GM12891 (cell line): ENCODE measurements at regions not wholly inside any gene's neighbourhood (a gene's known extent, or its start where the extent isn't known, plus 50 kb on each side); places are given as distances from the start of the nearest gene placed in this dataset.

Experiments
- PAX5 ChIP-seq: IDR thresholded peaks from 2 replicates; pipeline ENCODE4 v1.6.1; 2011; ENCODE audit warnings: low read length, moderate library complexity, mild to moderate bottlenecking; ENCODE audit not compliant: insufficient read depth, severe bottlenecking
- POLR2A ChIP-seq: IDR thresholded peaks from 2 replicates; pipeline ENCODE4 v1.6.1; 2011; ENCODE audit warnings: low read depth, low read length, control low read depth
- POLR2AphosphoS5 ChIP-seq: IDR thresholded peaks from 2 replicates; pipeline ENCODE4 v1.6.1; 2011; ENCODE audit warnings: low read depth, low read length, control low read depth
- POU2F2 ChIP-seq: IDR thresholded peaks from 2 replicates; pipeline ENCODE4 v1.6.1; 2011; ENCODE audit warnings: low read depth, mild to moderate bottlenecking, control low read depth, low read length, moderate library complexity
- SPI1 ChIP-seq: IDR thresholded peaks from 2 replicates; pipeline ENCODE4 v1.6.1; 2011; ENCODE audit warnings: low read depth, low read length, control low read depth
- TAF1 ChIP-seq: IDR thresholded peaks from 2 replicates; pipeline ENCODE4 v1.6.1; 2011; ENCODE audit warnings: low read depth, low read length, control low read depth

DNA sequence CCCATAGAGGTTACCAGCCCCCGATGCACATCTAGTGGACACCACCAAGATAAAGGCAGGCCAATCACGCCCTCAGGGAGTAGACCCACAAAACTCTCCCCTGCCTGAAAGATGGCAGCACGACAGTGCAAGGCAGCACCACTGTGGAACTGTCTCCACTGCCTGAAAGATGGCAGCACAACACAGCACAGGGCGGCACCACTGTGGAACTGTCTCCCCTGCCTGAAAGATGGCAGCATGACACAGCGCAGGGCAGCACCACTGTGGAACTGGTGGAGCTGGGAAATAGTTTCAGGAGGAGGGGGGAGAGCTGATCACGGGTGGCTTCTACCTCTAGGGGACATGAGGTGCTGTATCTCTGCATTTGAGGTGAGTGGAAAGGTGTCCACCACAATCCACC is 340.4 kb upstream of the FRG1 start:
- TF ChIP-seq POLR2A (no peak), POLR2AphosphoS5 (no peak), SPI1 (no peak), POU2F2 (no peak), TAF1 (no peak), PAX5 (no peak)
